Vagina (tissue), 2 donors: ENCODE measurements at regions not wholly inside any gene's neighbourhood (a gene's known extent, or its start where the extent isn't known, plus 50 kb on each side); places are given as distances from the start of the nearest gene placed in this dataset.

ENCODE experiments used
- POLR2A ChIP-seq, 2 donors: fragments of 450-650 bp; IDR thresholded peaks; one replicate each; pipeline ENCODE4 v1.6.1; 2017; ENCODE audit warnings: antibody characterized with exemption in 2 of 2, mild to moderate bottlenecking in 2 of 2, moderate library complexity in 2 of 2
- POLR2AphosphoS5 ChIP-seq, 2 donors: sonication (generic); formaldehyde crosslinking; IDR thresholded peaks; one replicate each; pipeline ENCODE4 v1.9.0; 2017; ENCODE audit warnings: antibody characterized with exemption in 2 of 2, mild to moderate bottlenecking in 2 of 2, low read depth in 1 of 2; ENCODE audit not compliant: insufficient read depth in 1 of 2
- TF ChIP-seq, protein P1 (sequence below), 3 experiments: fragments of 450-650 bp in 2 of 3; fragments of 200-600 bp in 1 of 3; sonication (generic) in 1 of 3; IDR thresholded peaks; one replicate each; pipeline ENCODE4 v1.5.1; 2017 to 2019; ENCODE audit warnings: antibody characterized with exemption in 3 of 3, mild to moderate bottlenecking in 2 of 3, moderate library complexity in 2 of 3

DNA sequence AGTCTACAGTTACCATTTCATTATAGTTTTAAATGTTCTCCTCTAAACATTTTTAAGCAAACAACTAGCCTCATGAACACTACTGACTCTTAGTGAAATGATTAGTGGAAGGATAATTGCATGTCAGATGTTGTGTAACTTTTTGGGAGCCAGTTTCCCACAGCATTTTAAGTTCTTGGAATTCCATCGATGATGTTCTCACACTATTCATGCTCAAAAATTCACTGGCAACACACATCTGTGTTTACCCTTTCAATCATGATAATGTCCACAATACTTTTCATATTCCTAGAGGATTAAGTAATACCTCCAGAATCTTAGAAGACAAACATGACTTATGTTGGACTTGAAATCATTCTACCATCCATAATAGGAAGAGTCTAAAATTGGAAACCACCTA lies 678.1 kb upstream of the ID4 start:
- TF ChIP-seq POLR2AphosphoS5 (IDR thresholded peaks at IDR 0.05; ENCODE audit: insufficient read depth in 1 of 2, low read depth in 1 of 2) (no peak), POLR2A (IDR thresholded peaks at IDR 0.05) (no peak)
- TF ChIP-seq, protein P1, sequence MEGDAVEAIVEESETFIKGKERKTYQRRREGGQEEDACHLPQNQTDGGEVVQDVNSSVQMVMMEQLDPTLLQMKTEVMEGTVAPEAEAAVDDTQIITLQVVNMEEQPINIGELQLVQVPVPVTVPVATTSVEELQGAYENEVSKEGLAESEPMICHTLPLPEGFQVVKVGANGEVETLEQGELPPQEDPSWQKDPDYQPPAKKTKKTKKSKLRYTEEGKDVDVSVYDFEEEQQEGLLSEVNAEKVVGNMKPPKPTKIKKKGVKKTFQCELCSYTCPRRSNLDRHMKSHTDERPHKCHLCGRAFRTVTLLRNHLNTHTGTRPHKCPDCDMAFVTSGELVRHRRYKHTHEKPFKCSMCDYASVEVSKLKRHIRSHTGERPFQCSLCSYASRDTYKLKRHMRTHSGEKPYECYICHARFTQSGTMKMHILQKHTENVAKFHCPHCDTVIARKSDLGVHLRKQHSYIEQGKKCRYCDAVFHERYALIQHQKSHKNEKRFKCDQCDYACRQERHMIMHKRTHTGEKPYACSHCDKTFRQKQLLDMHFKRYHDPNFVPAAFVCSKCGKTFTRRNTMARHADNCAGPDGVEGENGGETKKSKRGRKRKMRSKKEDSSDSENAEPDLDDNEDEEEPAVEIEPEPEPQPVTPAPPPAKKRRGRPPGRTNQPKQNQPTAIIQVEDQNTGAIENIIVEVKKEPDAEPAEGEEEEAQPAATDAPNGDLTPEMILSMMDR (IDR thresholded peaks at IDR 0.05) = no peak
